ENCODE measurements at regions not wholly inside any gene's neighbourhood (a gene's known extent, or its start where the extent isn't known, plus 50 kb on each side); places are given as distances from the start of the nearest gene placed in this dataset.
"Not testable (repeated sequence)": the region's sequence is repeated elsewhere in the genome, so short reads cannot be mapped to it uniquely, and the experiment has no call there.

DNA sequence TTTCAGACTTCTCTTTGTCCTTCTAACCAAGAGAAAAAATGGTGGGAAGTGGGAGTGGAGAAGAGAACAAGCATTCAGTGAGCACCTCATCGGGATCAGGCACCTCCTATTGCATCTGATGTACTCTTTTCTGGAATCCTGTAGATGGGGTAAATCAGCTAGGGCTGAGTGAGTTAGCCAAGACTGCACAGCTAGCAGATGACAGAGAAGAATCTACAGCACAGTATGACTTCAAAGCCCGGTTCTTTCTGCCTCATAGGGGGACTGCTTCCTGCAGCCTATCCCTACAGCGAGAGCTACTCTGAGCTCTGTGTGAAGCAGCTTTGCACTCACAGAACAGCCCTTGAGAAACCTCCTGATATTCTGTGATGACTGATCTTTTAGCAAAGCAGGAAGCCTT lies 275.2 kb upstream of the MEIS2 start:
- DNase-seq (no peak), ATAC-seq (no peak)
- intact Hi-C loops (cut with DNase I, micrococcal nuclease): no loop called here

DNA sequence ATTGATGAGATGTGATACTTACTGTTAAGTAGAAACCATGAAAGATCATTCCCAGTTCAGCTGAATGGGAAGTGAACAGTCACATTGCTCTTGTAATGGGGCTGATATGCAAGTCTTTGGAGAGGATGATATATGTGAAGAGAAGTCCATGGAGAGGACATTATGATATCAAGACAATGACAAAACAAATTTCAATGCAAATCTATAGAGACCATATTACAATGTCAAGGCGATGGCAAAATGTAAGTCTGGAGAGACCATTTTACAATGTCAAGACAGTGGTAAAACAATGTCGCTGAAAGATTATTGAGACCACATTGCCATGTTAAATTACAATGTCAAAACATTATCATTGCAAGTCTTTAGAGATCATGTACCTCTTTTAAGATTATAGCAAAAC lies 277.1 kb upstream of the MEIS2 start:
- ATAC-seq: no peak
- intact Hi-C loops (cut with DNase I, micrococcal nuclease): no loop called here
- DNase-seq: no peak

DNA sequence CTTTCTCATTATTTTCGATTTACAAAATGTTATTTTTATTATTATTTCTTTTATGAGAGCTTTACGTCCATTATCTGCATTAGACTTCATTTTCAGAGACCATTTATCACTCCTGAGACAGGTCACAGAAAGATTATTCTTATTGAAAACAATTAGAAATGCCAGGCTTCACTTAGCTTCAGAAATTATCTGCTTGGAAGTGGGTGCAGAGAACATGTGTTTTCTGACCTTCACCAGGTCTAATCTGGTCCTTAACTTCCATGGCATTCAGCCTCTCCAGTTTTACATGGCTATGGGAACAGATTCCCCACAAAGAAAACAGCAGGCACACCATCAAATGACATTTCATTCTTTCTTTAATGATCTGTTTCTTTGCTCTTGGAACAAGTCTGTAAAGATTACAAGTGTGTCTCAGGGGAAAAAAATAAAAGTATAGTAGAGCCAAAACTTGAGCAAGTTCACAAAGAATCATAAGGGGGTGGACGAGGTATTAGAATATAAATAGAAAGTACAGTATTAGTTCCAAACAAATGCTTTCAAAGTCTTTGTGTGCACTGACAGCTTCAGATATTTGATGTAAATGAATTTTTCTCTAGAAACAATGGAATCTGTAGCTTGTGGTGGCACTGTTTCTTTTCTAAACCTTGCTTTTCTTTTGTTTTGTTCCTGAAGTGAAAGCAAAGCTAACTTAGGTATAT lies 294.2 kb upstream of the MEIS2 start:
- no peak for DNase-seq
- intact Hi-C loops (cut with DNase I, micrococcal nuclease): no loop called here
- ATAC-seq: no peak

GRCh38 chr15:37395100-37395468 lies 294.7 kb upstream of the MEIS2 start:
- intact Hi-C loops (cut with DNase I, micrococcal nuclease): no loop called here
- DNase-seq: no peak

DNA sequence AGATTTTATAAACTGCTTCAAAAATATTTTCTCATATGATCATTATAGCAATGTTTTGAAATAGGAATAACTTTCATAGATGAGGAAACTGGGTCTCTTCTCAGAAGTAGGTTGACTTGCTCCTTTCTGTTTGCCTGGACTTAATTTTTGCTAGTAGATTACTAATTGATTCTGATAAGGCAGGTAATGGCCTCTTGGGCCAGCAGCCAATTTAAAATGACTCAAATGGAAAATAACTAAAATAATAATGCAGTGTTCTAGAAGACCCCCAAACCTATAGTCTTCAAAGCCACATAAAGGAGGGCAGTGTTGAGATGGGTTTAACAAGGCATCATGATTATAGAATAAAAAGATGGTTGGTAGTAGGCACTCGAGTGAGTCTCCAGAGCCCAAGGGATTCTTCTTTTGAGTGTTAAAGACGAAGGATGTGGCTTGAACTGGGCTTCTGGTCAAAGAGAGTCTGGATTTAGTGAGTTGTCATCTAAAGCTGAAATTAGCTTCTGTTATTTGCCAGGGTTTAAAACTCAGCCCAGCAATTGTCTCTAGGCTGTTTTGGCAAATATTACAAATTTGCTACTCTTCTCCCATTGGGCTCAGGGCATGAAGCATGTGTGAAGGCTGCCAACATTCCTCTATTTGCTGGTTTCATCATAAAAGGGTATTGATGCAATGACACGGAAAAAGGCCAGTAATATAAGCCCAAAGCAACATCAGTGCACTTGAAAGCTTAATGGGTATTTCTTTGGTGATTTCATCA lies 297.1 kb upstream of the MEIS2 start:
- intact Hi-C loops (cut with DNase I, micrococcal nuclease): no loop called here
- ATAC-seq: no peak
- no peak for DNase-seq

More at GRCh38 chr15:37395100-37395468, 294.7 kb upstream of the MEIS2 start:
- no peak for ATAC-seq

DNA sequence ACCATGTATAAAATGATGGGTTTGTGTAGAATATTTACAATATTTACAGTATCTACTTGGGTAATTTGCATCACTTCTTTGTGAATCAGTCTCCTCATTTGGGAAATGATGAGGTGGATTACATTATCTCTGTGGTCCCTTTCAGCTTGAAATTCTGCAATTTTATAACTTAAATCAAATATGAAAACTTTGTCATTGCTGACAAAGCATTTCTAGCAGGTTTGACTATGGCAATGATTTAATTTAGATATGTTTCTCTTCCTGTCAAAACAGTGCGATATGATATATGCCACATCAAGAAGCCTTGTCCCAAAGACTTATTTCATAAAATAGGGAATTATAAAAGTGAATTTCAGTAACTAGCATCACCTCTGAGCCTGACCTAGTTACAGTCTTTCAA lies 315.8 kb upstream of the MEIS2 start:
- intact Hi-C loops (cut with DNase I, micrococcal nuclease): no loop called here
- DNase-seq: no peak
- ATAC-seq: no peak

GRCh38 chr15:37425541-37425940 lies 325.2 kb upstream of the MEIS2 start:
- ATAC-seq (no peak), DNase-seq (no peak)
- intact Hi-C loops (cut with DNase I, micrococcal nuclease): no loop called here

- DNase-seq; ATAC-seq; intact Hi-C loops (cut with DNase I, micrococcal nuclease): not testable (repeated sequence)
Observed at GRCh38 chr15:37427393-37427792, 327.0 kb upstream of the MEIS2 start.

GRCh38 chr15:37446921-37447320 lies 346.6 kb upstream of the MEIS2 start:
- DNase-seq (no peak), ATAC-seq (no peak)
- intact Hi-C loops (cut with DNase I, micrococcal nuclease): no loop called here

DNA sequence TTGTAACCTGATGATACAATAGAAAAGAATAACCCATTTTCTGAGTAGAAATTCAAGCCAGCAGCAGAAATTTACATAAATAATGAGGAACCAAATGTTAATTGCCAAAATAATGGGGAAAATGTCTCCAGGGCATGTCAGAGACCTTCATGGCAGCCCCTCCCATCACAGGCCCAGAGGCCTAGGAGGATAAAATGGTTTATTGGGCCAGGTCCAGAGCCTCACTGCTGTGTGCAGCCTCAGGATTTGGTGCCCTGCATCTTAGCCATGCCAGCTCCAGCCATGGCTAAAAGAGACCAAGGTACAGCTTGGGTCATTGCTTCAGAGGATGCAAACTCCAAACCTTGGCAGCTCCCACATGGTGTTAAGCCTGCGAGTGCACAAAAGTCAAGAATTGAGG lies 352.1 kb upstream of the MEIS2 start:
- no peak for DNase-seq
- no peak for ATAC-seq
- intact Hi-C loops (cut with DNase I, micrococcal nuclease): no loop called here

DNA sequence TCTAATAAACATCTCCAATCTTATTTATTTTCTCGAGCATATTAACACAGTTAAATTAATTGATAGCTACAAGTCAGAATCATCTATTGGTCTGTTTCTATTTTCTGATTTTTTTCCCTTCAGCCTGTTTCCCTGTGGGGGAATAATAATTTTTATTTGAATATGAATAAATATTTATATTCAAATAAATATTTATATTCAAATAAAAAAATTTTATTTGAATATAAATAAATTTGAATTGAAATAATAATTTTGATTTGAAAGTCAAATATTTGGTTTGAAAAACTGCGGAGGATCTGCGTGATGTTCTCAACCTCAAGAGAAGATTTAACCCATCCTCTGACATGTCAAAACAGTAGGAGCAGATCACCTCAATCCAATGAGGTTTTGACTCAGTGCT lies 380.1 kb upstream of the MEIS2 start:
- DNase-seq: no peak
- intact Hi-C loops (cut with DNase I, micrococcal nuclease): no loop called here
- no peak for ATAC-seq

DNA sequence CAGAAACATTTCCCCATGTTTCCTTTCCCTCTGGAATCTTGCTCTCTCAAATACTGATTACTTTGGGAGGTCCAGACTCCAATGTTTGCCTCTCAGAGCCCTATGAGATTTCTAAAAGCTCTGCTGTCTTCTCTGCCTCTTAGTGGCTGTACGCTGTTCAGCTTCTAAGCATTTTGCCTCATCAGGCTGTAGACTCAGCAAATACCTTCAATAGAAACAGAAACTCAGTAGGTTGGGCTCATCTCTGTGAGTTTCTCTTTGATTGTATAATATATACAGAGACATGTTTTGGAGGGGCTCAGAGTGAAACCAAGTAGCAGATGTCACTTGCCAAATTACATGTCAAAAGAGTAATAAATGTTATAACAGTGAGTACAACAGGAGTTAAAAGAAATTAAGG lies 380.8 kb upstream of the MEIS2 start:
- DNase-seq (no peak), ATAC-seq (no peak)

DNA sequence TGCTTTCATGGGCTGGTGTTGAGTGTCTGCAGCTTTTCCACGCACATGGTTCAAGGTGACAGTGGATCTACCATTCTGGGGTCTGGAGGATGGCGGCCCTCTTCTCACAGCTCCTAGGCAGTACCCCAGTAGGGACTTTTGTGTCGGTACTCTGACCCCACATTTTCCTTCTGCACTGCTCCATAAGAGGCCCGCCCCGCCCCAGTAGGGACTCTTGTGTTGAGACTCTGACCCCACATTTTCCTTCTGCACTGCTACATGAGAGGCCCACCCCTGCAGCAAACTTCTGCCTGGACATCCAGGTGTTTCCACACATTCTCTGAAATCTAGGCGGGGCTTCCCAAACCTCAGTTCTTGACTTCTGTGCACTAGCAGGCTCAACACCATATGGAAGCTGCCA lies 383.4 kb upstream of the MEIS2 start:
- ATAC-seq: no peak
- DNase-seq: no peak
- intact Hi-C loops (cut with DNase I, micrococcal nuclease): no loop called here

More for the DNA sequence above, 380.8 kb upstream of the MEIS2 start:
- intact Hi-C loops (cut with DNase I, micrococcal nuclease): no loop called here

- intact Hi-C loops (cut with DNase I, micrococcal nuclease): no loop called here
- ATAC-seq (no peak), DNase-seq (no peak)
Observed at GRCh38 chr15:37485056-37485455, 384.7 kb upstream of the MEIS2 start.

DNA sequence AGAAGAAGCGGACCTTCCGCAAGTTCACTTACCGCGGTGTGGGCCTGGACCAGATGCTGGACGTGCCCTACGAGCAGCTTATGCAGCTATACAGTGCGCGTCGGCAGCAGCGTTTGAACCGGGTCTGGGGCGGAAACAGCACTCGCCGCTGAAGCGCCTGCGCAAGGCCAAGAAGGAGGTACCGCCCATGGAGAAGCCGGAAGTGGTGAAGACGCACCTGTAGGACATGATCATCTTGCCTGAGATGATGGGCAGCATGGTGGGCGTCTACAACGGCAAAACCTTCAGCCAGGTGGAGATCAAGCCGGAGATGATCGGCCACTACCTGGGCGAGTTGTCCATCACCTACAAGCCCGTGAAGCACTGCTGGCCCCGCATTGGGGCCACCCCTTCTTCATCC lies 390.4 kb upstream of the MEIS2 start:
- DNase-seq: no peak
- intact Hi-C loops (cut with DNase I, micrococcal nuclease): no loop called here
- ATAC-seq: no peak

- DNase-seq (no peak), ATAC-seq (no peak)
Observed at GRCh38 chr15:37516621-37517020, 416.3 kb upstream of the MEIS2 start.

DNA sequence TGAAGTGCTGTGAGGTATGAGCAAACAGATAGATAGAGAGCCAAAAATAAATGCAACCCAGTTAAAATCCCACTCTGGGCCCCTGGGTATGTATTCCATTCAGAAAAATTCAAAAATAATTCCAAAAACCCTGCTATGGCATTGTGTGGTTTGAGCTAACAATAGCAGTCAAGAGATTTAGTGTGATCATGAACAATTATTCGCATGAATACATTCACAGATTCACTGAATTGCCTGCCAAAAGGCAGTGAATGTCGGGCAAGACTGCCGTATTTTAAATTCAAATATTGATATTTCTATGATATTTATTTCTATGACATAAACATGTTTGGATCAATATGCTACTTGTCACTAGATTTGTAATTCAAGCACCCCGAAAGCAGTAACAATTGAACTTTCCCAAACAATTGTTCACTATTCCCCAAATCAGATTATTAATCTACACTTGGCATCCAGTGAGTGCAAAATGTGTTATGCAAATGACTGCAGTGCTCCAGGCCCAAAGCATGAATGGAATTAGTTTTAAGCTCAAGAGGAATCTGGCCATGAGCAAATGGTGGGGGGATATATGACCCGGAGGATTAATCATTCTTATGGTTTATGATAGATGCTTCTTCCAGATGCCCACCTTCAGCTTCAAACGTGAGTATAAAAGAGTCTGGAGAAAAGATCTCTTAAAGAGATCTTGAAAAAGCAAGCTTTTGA lies 417.0 kb upstream of the MEIS2 start:
- ATAC-seq (no peak), DNase-seq (no peak)
- intact Hi-C loops (cut with DNase I, micrococcal nuclease): no loop called here

More at GRCh38 chr15:37516621-37517020, 416.3 kb upstream of the MEIS2 start:
- intact Hi-C loops (cut with DNase I, micrococcal nuclease): no loop called here

GRCh38 chr15:37518436-37518835 lies 416.0 kb upstream of the TMCO5A start:
- intact Hi-C loops (cut with DNase I, micrococcal nuclease): no loop called here
- DNase-seq (no peak), ATAC-seq (no peak)

GRCh38 chr15:37520026-37520425 lies 414.4 kb upstream of the TMCO5A start:
- intact Hi-C loops (cut with DNase I, micrococcal nuclease): no loop called here
- no peak for ATAC-seq
- DNase-seq: no peak

GRCh38 chr15:37520882-37521281 lies 413.6 kb upstream of the TMCO5A start:
- DNase-seq: no peak
- no peak for ATAC-seq
- intact Hi-C loops (cut with DNase I, micrococcal nuclease): no loop called here

Data from left colon (tissue), 2 donors.